PC-3 (cell line): ENCODE measurements at regions not wholly inside any gene's neighbourhood (a gene's known extent, or its start where the extent isn't known, plus 50 kb on each side); places are given as distances from the start of the nearest gene placed in this dataset.

Source experiments
- EZH2 ChIP-seq: fragments of 300-600 bp; sonication (generic); IDR thresholded peaks from one replicate; pipeline ENCODE4 v1.6.1; 2017; ENCODE audit warnings: antibody characterized with exemption, mild to moderate bottlenecking, low read length; ENCODE audit not compliant: unreplicated experiment
- TF ChIP-seq, protein P1 (sequence below): fragments of 300-600 bp; sonication (generic); conservative IDR thresholded peaks from 2 replicates; pipeline ENCODE4 v1.5.1; 2017; ENCODE audit warnings: antibody characterized with exemption, low read depth, mild to moderate bottlenecking, low read length

DNA sequence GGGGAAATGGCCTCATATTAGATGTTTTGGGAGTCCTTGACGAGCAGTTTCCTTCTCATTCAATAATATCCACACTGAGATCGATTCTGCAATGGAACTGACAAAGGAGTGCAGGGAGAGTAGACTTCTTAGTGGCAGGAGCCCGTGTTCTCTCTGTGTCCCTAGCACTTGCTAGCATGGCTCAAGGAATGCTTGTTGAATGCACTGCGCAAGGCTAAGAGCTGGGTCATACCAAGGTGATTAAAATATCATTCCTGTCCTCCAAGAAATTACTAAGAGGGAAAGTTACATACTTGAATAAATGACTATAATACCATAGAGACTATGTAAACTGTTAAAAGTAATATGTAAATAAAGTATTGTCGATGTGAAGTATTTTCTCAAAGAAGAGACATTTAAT, 630.1 kb downstream of the IRX1 start:
- TF ChIP-seq, protein P1, sequence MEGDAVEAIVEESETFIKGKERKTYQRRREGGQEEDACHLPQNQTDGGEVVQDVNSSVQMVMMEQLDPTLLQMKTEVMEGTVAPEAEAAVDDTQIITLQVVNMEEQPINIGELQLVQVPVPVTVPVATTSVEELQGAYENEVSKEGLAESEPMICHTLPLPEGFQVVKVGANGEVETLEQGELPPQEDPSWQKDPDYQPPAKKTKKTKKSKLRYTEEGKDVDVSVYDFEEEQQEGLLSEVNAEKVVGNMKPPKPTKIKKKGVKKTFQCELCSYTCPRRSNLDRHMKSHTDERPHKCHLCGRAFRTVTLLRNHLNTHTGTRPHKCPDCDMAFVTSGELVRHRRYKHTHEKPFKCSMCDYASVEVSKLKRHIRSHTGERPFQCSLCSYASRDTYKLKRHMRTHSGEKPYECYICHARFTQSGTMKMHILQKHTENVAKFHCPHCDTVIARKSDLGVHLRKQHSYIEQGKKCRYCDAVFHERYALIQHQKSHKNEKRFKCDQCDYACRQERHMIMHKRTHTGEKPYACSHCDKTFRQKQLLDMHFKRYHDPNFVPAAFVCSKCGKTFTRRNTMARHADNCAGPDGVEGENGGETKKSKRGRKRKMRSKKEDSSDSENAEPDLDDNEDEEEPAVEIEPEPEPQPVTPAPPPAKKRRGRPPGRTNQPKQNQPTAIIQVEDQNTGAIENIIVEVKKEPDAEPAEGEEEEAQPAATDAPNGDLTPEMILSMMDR = no peak
- no peak for TF ChIP-seq EZH2
